GM23248 (cell line): ENCODE measurements at regions not wholly inside any gene's neighbourhood (a gene's known extent, or its start where the extent isn't known, plus 50 kb on each side); places are given as distances from the start of the nearest gene placed in this dataset.

Experiments used
- EZH2 ChIP-seq: fragments of 200-600 bp; sonication (generic); IDR thresholded peaks from 2 replicates; pipeline ENCODE4 v1.6.1; 2018; ENCODE audit warnings: antibody characterized with exemption, mild to moderate bottlenecking; ENCODE audit not compliant: insufficient read depth, poor library complexity, severe bottlenecking
- EZH2phosphoT487 ChIP-seq: fragments of 200-600 bp; sonication (generic); IDR thresholded peaks from 2 replicates; pipeline ENCODE4 v1.6.1; 2018; ENCODE audit warnings: antibody characterized with exemption, moderate library complexity, mild to moderate bottlenecking, low read depth; ENCODE audit not compliant: insufficient read depth

GRCh38 chr4:13892739-13893105 lies 265.2 kb upstream of the BOD1L1 start:
- TF ChIP-seq EZH2 = no peak
- no peak for TF ChIP-seq EZH2phosphoT487
